ENCODE measurements at regions not wholly inside any gene's neighbourhood (a gene's known extent, or its start where the extent isn't known, plus 50 kb on each side); places are given as distances from the start of the nearest gene placed in this dataset.

DNA sequence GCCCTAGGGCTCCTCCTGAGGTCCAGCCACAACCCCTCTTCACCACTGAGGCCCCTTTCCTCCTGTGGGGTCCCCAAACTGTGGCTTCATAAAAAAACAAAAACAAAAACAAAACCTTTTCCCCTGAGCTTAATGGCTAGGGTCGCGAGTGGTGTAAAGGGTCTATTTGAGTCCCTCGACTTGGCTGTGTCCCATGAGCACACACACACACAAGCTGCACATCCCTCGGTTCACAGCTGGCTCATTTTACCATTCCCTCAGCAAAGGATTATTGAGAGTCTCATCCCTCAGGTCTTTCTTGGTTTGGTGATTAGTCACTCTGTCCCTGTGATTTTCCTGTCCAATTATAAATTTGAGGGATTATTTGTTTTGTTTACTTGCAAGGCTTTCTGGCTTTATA, 206.1 kb upstream of the SASH1 start:
- DNase-seq (no peak), ATAC-seq (ENCODE audit: insufficient read depth, low read depth) (no peak)
- Histone ChIP-seq H2AFZ (ENCODE audit: low read depth, low read length) (no peak overlapping the region), H3K4me2 (ENCODE audit: insufficient read depth, low read length) (no peak overlapping the region), H3K79me2 (ENCODE audit: insufficient read depth, low read length) (no peaks in the 10 kb centered on the region), H3K4me1 (ENCODE audit: insufficient read depth, low read length) (no peaks in the 10 kb centered on the region), H3K9me3 (ENCODE audit: insufficient read depth, low read length, severe bottlenecking) (no peaks in the 10 kb centered on the region), H3K27me3 (ENCODE audit: insufficient read depth, low read length, poor library complexity) (peaks cover 4% of the 10 kb centered on the region), H4K20me1 (ENCODE audit: insufficient read depth, low read length) (no peaks in the 10 kb centered on the region), H3K4me3 (ENCODE audit: low read depth in 1 of 2, low read length in 2 of 2) (no peak overlapping the region), H3K27ac (ENCODE audit: low read length) (no peak overlapping the region), H3K9ac (ENCODE audit: low read depth, low read length) (no peak overlapping the region), H3K36me3 (ENCODE audit: insufficient read depth, low read length) (no peaks in the 10 kb centered on the region)
- TF ChIP-seq, protein P1, sequence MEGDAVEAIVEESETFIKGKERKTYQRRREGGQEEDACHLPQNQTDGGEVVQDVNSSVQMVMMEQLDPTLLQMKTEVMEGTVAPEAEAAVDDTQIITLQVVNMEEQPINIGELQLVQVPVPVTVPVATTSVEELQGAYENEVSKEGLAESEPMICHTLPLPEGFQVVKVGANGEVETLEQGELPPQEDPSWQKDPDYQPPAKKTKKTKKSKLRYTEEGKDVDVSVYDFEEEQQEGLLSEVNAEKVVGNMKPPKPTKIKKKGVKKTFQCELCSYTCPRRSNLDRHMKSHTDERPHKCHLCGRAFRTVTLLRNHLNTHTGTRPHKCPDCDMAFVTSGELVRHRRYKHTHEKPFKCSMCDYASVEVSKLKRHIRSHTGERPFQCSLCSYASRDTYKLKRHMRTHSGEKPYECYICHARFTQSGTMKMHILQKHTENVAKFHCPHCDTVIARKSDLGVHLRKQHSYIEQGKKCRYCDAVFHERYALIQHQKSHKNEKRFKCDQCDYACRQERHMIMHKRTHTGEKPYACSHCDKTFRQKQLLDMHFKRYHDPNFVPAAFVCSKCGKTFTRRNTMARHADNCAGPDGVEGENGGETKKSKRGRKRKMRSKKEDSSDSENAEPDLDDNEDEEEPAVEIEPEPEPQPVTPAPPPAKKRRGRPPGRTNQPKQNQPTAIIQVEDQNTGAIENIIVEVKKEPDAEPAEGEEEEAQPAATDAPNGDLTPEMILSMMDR (IDR thresholded peaks at IDR 0.05; ENCODE audit: borderline replicate concordance, extremely low read depth, low read length, poor library complexity, severe bottlenecking) = no peak
- no peak for TF ChIP-seq EZH2 (IDR thresholded peaks at IDR 0.05; ENCODE audit: borderline replicate concordance, low read depth, low read length, severe bottlenecking)

GRCh38 chr6:148137652-148138051, 205.0 kb upstream of the SASH1 start:
- Histone ChIP-seq H3K9ac (ENCODE audit: low read depth, low read length) (no peak overlapping the region), H4K20me1 (ENCODE audit: insufficient read depth, low read length) (no peaks in the 10 kb centered on the region), H3K27ac (ENCODE audit: low read length) (no peak overlapping the region)

DNA sequence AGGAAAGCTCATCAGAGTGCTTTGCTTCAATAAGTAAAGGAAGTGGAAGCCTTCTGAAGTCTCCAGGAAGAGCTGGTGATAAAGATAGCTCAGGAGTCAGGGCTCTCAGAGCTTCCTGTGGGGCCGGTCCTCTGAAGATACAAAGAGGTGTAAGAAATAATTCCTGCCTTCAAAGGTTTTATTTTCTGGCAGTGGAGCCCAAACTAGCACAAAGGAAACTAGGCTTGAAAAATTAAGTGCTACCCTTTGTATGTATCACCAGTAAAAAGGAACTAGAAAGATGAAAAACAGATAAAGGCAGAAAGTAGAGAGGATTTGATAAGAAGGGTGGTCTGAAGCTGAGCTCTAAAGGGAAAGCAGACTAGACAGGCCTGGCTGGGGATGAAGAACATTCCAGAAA, 204.1 kb upstream of the SASH1 start:
- H3K4me3 ChIP-seq (ENCODE audit: low read depth in 1 of 2, low read length in 2 of 2) = no peak overlapping the region
- ATAC-seq (ENCODE audit: insufficient read depth, low read depth) (peak; percentile 42; the same call in 1 of the 3 replicates), DNase-seq (no peak)
- no peaks in the 10 kb centered on the region for H3K79me2 ChIP-seq (ENCODE audit: insufficient read depth, low read length)
- H3K9ac ChIP-seq (ENCODE audit: low read depth, low read length) = no peak overlapping the region
- no peaks in the 10 kb centered on the region for H4K20me1 ChIP-seq (ENCODE audit: insufficient read depth, low read length)
- no peak for TF ChIP-seq EZH2 (IDR thresholded peaks at IDR 0.05; ENCODE audit: borderline replicate concordance, low read depth, low read length, severe bottlenecking)
- TF ChIP-seq, protein P1 (IDR thresholded peaks at IDR 0.05; ENCODE audit: borderline replicate concordance, extremely low read depth, low read length, poor library complexity, severe bottlenecking) = no peak
- no peaks in the 10 kb centered on the region for H3K9me3 ChIP-seq (ENCODE audit: insufficient read depth, low read length, severe bottlenecking)
- H3K36me3 ChIP-seq (ENCODE audit: insufficient read depth, low read length) = no peaks in the 10 kb centered on the region
- H3K27ac ChIP-seq (ENCODE audit: low read length) = no peak overlapping the region
- peaks cover 4% of the 10 kb centered on the region for H3K27me3 ChIP-seq (ENCODE audit: insufficient read depth, low read length, poor library complexity)
- H2AFZ ChIP-seq (ENCODE audit: low read depth, low read length) = no peak overlapping the region
- no peaks in the 10 kb centered on the region for H3K4me1 ChIP-seq (ENCODE audit: insufficient read depth, low read length)
- H3K4me2 ChIP-seq (ENCODE audit: insufficient read depth, low read length) = no peak overlapping the region

More at GRCh38 chr6:148137652-148138051, 205.0 kb upstream of the SASH1 start:
- peaks cover 4% of the 10 kb centered on the region for H3K27me3 ChIP-seq (ENCODE audit: insufficient read depth, low read length, poor library complexity)
- ATAC-seq (ENCODE audit: insufficient read depth, low read depth) (no peak), DNase-seq (no peak)
- H3K4me2 ChIP-seq (ENCODE audit: insufficient read depth, low read length) = no peak overlapping the region
- no peak for TF ChIP-seq EZH2 (IDR thresholded peaks at IDR 0.05; ENCODE audit: borderline replicate concordance, low read depth, low read length, severe bottlenecking)
- TF ChIP-seq, protein P1 (IDR thresholded peaks at IDR 0.05; ENCODE audit: borderline replicate concordance, extremely low read depth, low read length, poor library complexity, severe bottlenecking) = no peak
- H3K9me3 ChIP-seq (ENCODE audit: insufficient read depth, low read length, severe bottlenecking) = no peaks in the 10 kb centered on the region
- H3K4me1 ChIP-seq (ENCODE audit: insufficient read depth, low read length) = no peaks in the 10 kb centered on the region
- no peak overlapping the region for H3K4me3 ChIP-seq (ENCODE audit: low read depth in 1 of 2, low read length in 2 of 2)
- no peaks in the 10 kb centered on the region for H3K79me2 ChIP-seq (ENCODE audit: insufficient read depth, low read length)
- H3K36me3 ChIP-seq (ENCODE audit: insufficient read depth, low read length) = no peaks in the 10 kb centered on the region
- no peak overlapping the region for H2AFZ ChIP-seq (ENCODE audit: low read depth, low read length)
